OCI-LY3 (cell line): ENCODE measurements at regions not wholly inside any gene's neighbourhood (a gene's known extent, or its start where the extent isn't known, plus 50 kb on each side); places are given as distances from the start of the nearest gene placed in this dataset.

Experiments
- H2AFZ ChIP-seq: fragments of 200-600, 300-600 bp; shearing (Covaris generic); 2 replicates; pipeline ENCODE4 v1.6.0; 2014; ENCODE audit warnings: antibody characterized with exemption, low read depth, low read length
- H3K27ac ChIP-seq: fragments of 200-600, 300-600 bp; sonication (generic); 2 replicates; pipeline ENCODE4 v1.5.1; 2014; ENCODE audit warnings: mild to moderate bottlenecking, low read length, moderate library complexity, mixed read lengths
- H3K27me3 ChIP-seq: fragments of 200-600, 300-600 bp; sonication (generic); 2 replicates; pipeline ENCODE4 v1.6.1; 2014; ENCODE audit warnings: low read depth, low read length, mixed read lengths
- H3K36me3 ChIP-seq: fragments of 200-600, 300-600 bp; sonication (generic); replicated peaks from 2 replicates; pipeline ENCODE3; 2014; ENCODE audit warnings: low read depth, low read length, mixed read lengths
- H3K4me1 ChIP-seq: fragments of 300-600, 200-600 bp; sonication (generic); 2 replicates; pipeline ENCODE4 v1.6.1; 2014; ENCODE audit warnings: low read length, mixed read lengths
- H3K4me2 ChIP-seq: fragments of 200-600, 300-600 bp; sonication (generic); 2 replicates; pipeline ENCODE4 v1.6.1; 2014; ENCODE audit warnings: low read length, mixed read lengths
- H3K4me3 ChIP-seq: fragments of 300-600, 200-600 bp; sonication (generic); 2 replicates; pipeline ENCODE4 v1.5.1; 2014; ENCODE audit warnings: antibody characterized with exemption, mild to moderate bottlenecking, low read length, moderate library complexity
- H3K79me2 ChIP-seq: fragments of 300-600, 200-600 bp; shearing (Covaris generic); 2 replicates; pipeline ENCODE4 v1.6.1; 2014; ENCODE audit warnings: mild to moderate bottlenecking, low read length, mixed read lengths
- H3K9ac ChIP-seq: fragments of 300-600, 200-600 bp; shearing (Covaris generic); 2 replicates; pipeline ENCODE4 v1.6.0; 2014; ENCODE audit warnings: mild to moderate bottlenecking, low read length, moderate library complexity
- H3K9me3 ChIP-seq: fragments of 200-600, 300-600 bp; shearing (Covaris generic); 2 replicates; pipeline ENCODE4 v1.6.1; 2014; ENCODE audit warnings: low read length, mixed read lengths; ENCODE audit not compliant: insufficient read depth
- H4K20me1 ChIP-seq: fragments of 200-600, 300-600 bp; sonication (generic); 2 replicates; pipeline ENCODE4 v1.6.1; 2016; ENCODE audit warnings: low read length, mixed read lengths; ENCODE audit not compliant: insufficient read depth
- CTCF ChIP-seq: fragments of 200-600, 300-600 bp; sonication (generic); IDR thresholded peaks from 2 replicates; pipeline ENCODE4 v1.5.1; 2014; ENCODE audit warnings: antibody characterized with exemption, low read length, low read depth
- EZH2phosphoT487 ChIP-seq: fragments of 200-600 bp; shearing (Covaris generic); IDR thresholded peaks from 2 replicates; pipeline ENCODE4 v1.6.1; 2018; ENCODE audit warnings: antibody characterized with exemption, mixed run types, low read depth

GRCh38 chr17:71395901-71396300 lies 724.9 kb upstream of the SOX9 start:
- H3K9me3 ChIP-seq, result no peaks in the 10 kb centered on the region
- no peaks in the 10 kb centered on the region for H3K4me1 ChIP-seq
- H3K27me3 ChIP-seq, result no peaks in the 10 kb centered on the region
- TF ChIP-seq EZH2phosphoT487, result no peak
- no peak for TF ChIP-seq CTCF
- H3K9ac ChIP-seq, result no peak overlapping the region
- H3K4me3 ChIP-seq, result no peak overlapping the region
- no peaks in the 10 kb centered on the region for H3K36me3 ChIP-seq
- H2AFZ ChIP-seq, result no peak overlapping the region
- no peak overlapping the region for H3K27ac ChIP-seq
- no peaks in the 10 kb centered on the region for H4K20me1 ChIP-seq
- no peak overlapping the region for H3K4me2 ChIP-seq
- no peaks in the 10 kb centered on the region for H3K79me2 ChIP-seq

- Histone ChIP-seq H3K9ac (no peak overlapping the region), H3K4me2 (no peak overlapping the region), H3K27ac (no peak overlapping the region), H3K4me3 (no peak overlapping the region), H2AFZ (no peak overlapping the region), H3K36me3 (no peaks in the 10 kb centered on the region), H3K79me2 (no peaks in the 10 kb centered on the region), H3K27me3 (no peaks in the 10 kb centered on the region), H4K20me1 (no peaks in the 10 kb centered on the region), H3K4me1 (no peaks in the 10 kb centered on the region), H3K9me3 (no peaks in the 10 kb centered on the region)
- TF ChIP-seq CTCF, result no peak
- TF ChIP-seq EZH2phosphoT487, result no peak
These were observed 724.1 kb upstream of the SOX9 start for GRCh38 chr17:71396711-71397110.

- Histone ChIP-seq H3K4me2 (no peak overlapping the region), H3K79me2 (no peaks in the 10 kb centered on the region), H3K9ac (no peak overlapping the region), H3K27me3 (no peaks in the 10 kb centered on the region), H3K27ac (no peak overlapping the region), H2AFZ (no peak overlapping the region), H3K4me1 (no peaks in the 10 kb centered on the region), H3K9me3 (no peaks in the 10 kb centered on the region), H4K20me1 (no peaks in the 10 kb centered on the region), H3K36me3 (no peaks in the 10 kb centered on the region), H3K4me3 (no peak overlapping the region)
- TF ChIP-seq EZH2phosphoT487 (no peak), CTCF (no peak)
These were observed 722.8 kb upstream of the SOX9 start for GRCh38 chr17:71398025-71398424.

GRCh38 chr17:71398800-71399219 lies 722.0 kb upstream of the SOX9 start:
- Histone ChIP-seq H2AFZ (no peak overlapping the region), H3K27ac (no peak overlapping the region), H3K4me3 (no peak overlapping the region), H3K36me3 (no peaks in the 10 kb centered on the region), H4K20me1 (no peaks in the 10 kb centered on the region), H3K9me3 (no peaks in the 10 kb centered on the region), H3K9ac (no peak overlapping the region), H3K4me1 (no peaks in the 10 kb centered on the region), H3K79me2 (no peaks in the 10 kb centered on the region), H3K27me3 (no peaks in the 10 kb centered on the region), H3K4me2 (no peak overlapping the region)
- no peak for TF ChIP-seq EZH2phosphoT487
- TF ChIP-seq CTCF, result no peak
